SK-N-MC (cell line): ENCODE measurements at regions not wholly inside any gene's neighbourhood (a gene's known extent, or its start where the extent isn't known, plus 50 kb on each side); places are given as distances from the start of the nearest gene placed in this dataset.

Source experiments
- EZH2 ChIP-seq: fragments of 200-600 bp; sonication (generic); IDR thresholded peaks from one replicate; pipeline ENCODE4 v1.6.1; 2017; ENCODE audit warnings: antibody characterized with exemption
- FOXP2 ChIP-seq: optimal IDR thresholded peaks from 2 replicates; pipeline ENCODE3; 2011; ENCODE audit warnings: mild to moderate bottlenecking, moderate library complexity; ENCODE audit not compliant: insufficient read depth; ENCODE audit errors: extremely low read length, control extremely low read depth
- POLR2AphosphoS5 ChIP-seq: IDR thresholded peaks from 2 replicates; pipeline ENCODE4 v1.6.1; 2012; ENCODE audit warnings: mild to moderate bottlenecking, low read depth, low read length, borderline replicate concordance

DNA sequence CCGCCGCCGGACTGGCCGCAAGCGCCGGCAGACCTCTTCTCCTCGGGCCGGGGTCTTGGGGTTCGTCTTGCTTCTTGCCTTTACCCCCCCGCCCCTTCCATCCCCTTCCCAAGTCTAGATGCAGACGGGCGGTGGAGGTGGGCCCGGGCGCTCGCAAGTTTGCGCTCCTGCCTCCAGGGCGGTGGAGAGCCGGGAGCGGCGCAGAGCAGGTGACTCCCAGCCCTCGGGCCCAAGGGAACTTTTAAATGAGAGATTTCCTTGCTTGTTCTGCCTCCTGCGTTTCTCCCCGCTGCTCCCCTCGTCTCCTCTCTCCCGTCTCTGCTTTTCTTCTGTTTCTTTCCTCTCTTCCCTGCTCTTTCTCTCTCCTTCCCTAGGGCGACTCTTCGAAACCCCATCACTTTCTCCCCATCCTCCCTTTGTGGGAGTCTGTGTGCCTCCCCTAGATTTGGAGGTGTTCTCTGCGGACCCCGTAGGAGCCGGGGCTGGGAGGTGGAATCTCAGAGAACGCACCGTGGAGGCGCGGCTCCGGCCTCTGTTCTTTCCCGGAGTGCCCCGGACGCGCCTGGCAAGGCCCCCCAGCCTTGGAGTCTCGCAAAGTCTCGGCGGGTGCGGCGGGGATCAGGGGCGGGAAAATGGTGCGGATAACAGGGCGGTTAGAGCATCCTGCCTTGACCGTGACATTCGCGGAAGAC lies 114.7 kb upstream of the MYL2 start:
- TF ChIP-seq EZH2 (no peak), POLR2AphosphoS5 (0 out of 2 replicates have a peak, but pooled peaks have one; percentile 3), FOXP2 (no peak)
